ENCODE measurements at regions not wholly inside any gene's neighbourhood (a gene's known extent, or its start where the extent isn't known, plus 50 kb on each side); places are given as distances from the start of the nearest gene placed in this dataset.

DNA sequence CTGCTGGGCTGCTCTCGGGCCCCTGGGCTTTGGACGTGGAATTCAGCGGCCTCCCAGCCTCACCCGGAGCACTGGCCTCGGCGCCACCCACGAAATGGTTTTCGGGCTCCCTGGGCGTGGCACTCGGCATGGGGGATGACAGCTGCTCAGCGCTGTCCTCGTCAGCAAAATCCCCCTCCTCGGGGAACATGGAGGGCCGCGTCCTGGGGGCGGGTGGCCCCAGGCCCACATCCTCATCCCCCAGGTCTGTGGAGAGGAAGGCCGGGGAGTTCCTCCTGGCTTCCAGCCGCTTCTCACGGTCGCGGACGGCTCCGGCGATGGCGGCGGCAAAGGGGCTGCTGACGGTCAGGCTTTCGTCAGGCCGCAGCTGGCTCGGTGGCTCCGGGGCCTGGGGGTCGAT, 88.4 kb downstream of the CTTN start:
- no peak for DNase-seq
- Histone ChIP-seq H3K4me1 (no peaks in the 10 kb centered on the region), H3K9me3 (peaks cover 5% of the 10 kb centered on the region), H3K27me3 (no peaks in the 10 kb centered on the region), H3K4me3 (ENCODE audit: low read depth, low read length) (no peak overlapping the region), H3K36me3 (no peaks in the 10 kb centered on the region)
- TF ChIP-seq CTCF (IDR thresholded peaks at IDR 0.05; ENCODE audit: low read depth, low read length): no peak

- no peak for DNase-seq
- Histone ChIP-seq H3K36me3 (no peaks in the 10 kb centered on the region), H3K4me3 (ENCODE audit: low read depth, low read length) (no peak overlapping the region), H3K9me3 (peaks cover 5% of the 10 kb centered on the region), H3K27me3 (no peaks in the 10 kb centered on the region), H3K4me1 (no peaks in the 10 kb centered on the region)
- TF ChIP-seq CTCF (IDR thresholded peaks at IDR 0.05; ENCODE audit: low read depth, low read length): no peak
Observed at GRCh38 chr11:70487160-70487559, 88.8 kb downstream of the CTTN start.

- peaks cover 5% of the 10 kb centered on the region for H3K9me3 ChIP-seq
- no peak overlapping the region for H3K4me3 ChIP-seq (ENCODE audit: low read depth, low read length)
- DNase-seq: no peak
- no peaks in the 10 kb centered on the region for H3K27me3 ChIP-seq
- H3K4me1 ChIP-seq: no peaks in the 10 kb centered on the region
- TF ChIP-seq CTCF (IDR thresholded peaks at IDR 0.05; ENCODE audit: low read depth, low read length): no peak
- no peaks in the 10 kb centered on the region for H3K36me3 ChIP-seq
Observed at GRCh38 chr11:70487756-70488155, 89.4 kb downstream of the CTTN start.

GRCh38 chr11:70488171-70488703, 89.9 kb downstream of the CTTN start:
- no peaks in the 10 kb centered on the region for H3K36me3 ChIP-seq
- no peak overlapping the region for H3K4me3 ChIP-seq (ENCODE audit: low read depth, low read length)
- H3K27me3 ChIP-seq: no peaks in the 10 kb centered on the region
- no peak for DNase-seq
- H3K9me3 ChIP-seq: peaks cover 5% of the 10 kb centered on the region
- H3K4me1 ChIP-seq: no peaks in the 10 kb centered on the region
- TF ChIP-seq CTCF (IDR thresholded peaks at IDR 0.05; ENCODE audit: low read depth, low read length): no peak

DNA sequence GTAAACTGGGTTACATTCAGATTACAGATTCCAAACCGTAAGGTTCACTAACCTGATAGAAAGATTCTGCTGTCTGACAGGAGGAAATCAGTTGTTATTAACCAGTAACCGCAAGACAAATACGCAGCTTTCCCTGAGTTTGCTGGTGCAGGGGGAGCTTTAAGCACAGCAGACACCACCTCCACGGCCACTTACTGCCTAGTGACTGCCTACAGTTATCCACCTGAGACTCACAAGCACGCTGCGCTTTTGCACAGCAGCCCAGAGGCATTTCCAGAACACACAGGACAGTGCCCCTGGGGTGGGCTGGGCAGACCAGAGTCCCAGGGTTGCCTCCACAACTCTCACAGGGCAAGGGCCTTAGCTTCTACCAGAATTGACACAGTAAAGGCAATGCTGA, 90.9 kb downstream of the CTTN start:
- H3K4me3 ChIP-seq (ENCODE audit: low read depth, low read length): no peak overlapping the region
- peaks cover 5% of the 10 kb centered on the region for H3K9me3 ChIP-seq
- H3K36me3 ChIP-seq: no peaks in the 10 kb centered on the region
- H3K4me1 ChIP-seq: no peaks in the 10 kb centered on the region
- no peak for TF ChIP-seq CTCF (IDR thresholded peaks at IDR 0.05; ENCODE audit: low read depth, low read length)
- H3K27me3 ChIP-seq: no peaks in the 10 kb centered on the region
- DNase-seq: no peak

GRCh38 chr11:70490208-70490607, 91.9 kb downstream of the CTTN start:
- H3K27me3 ChIP-seq: no peaks in the 10 kb centered on the region
- no peak overlapping the region for H3K4me3 ChIP-seq (ENCODE audit: low read depth, low read length)
- H3K9me3 ChIP-seq: peaks cover 5% of the 10 kb centered on the region
- no peak for DNase-seq
- no peaks in the 10 kb centered on the region for H3K4me1 ChIP-seq
- H3K36me3 ChIP-seq: no peaks in the 10 kb centered on the region
- TF ChIP-seq CTCF (IDR thresholded peaks at IDR 0.05; ENCODE audit: low read depth, low read length): no peak

Data from BE2C (cell line).